Common myeloid progenitor, CD34-positive (primary cell): ENCODE measurements at regions not wholly inside any gene's neighbourhood (a gene's known extent, or its start where the extent isn't known, plus 50 kb on each side); places are given as distances from the start of the nearest gene placed in this dataset.

Experiments
- CTCF ChIA-PET: fragments of 350-600 bp; sonication (Branson Sonifier 250); formaldehyde crosslinking; loops from one replicate; lab custom pipeline; 2021; ENCODE audit warnings: antibody characterized with exemption; lab: Charles Lee
- POLR2A ChIA-PET: fragments of 350-600 bp; sonication (Branson Sonifier 250); formaldehyde crosslinking; loops from one replicate; lab custom pipeline; 2021; ENCODE audit warnings: antibody characterized with exemption; lab: Charles Lee
- DNase-seq, 3 donors: peaks; one replicate each; pipeline versions ENCODE4 v3.0.0 to v3.0.0-alpha.2; 2013
- H3K27ac ChIP-seq, 2 experiments: 1 replicate in 1 of 2; 2 replicates in 1 of 2; pipeline ENCODE4 v1.7.0; 2013; ENCODE audit warnings: inconsistent platforms in 2 of 2, low read length in 2 of 2, mild to moderate bottlenecking in 2 of 2, low read depth in 1 of 2, moderate library complexity in 1 of 2; ENCODE audit not compliant: severe bottlenecking in 2 of 2, insufficient read depth in 1 of 2, poor library complexity in 1 of 2
- H3K27me3 ChIP-seq, 5 experiments: replicated peaks in 2 of 5; 1 replicate in 3 of 5; 2 replicates in 2 of 5; pipeline versions ENCODE4 v1.6.1 to v1.7.0; 2013; ENCODE audit warnings: low read length in 4 of 5, mild to moderate bottlenecking in 2 of 5, moderate library complexity in 2 of 5, inconsistent platforms in 1 of 5; ENCODE audit not compliant: insufficient read depth in 5 of 5, control insufficient read depth in 4 of 5
- H3K36me3 ChIP-seq, 4 experiments: 1 replicate in 2 of 4; 2 replicates in 2 of 4; pipeline versions ENCODE4 v1.6.1 to v1.7.0; 2013; ENCODE audit warnings: low read length in 3 of 4, control low read depth in 1 of 4, mild to moderate bottlenecking in 1 of 4; ENCODE audit not compliant: control insufficient read depth in 4 of 4, insufficient read depth in 4 of 4
- H3K4me1 ChIP-seq, 4 experiments: 1 replicate in 3 of 4; 2 replicates in 1 of 4; pipeline versions ENCODE4 v1.6.1 to v1.7.1; 2013; ENCODE audit warnings: low read length in 3 of 4, mild to moderate bottlenecking in 3 of 4, control low read depth in 1 of 4, inconsistent platforms in 1 of 4, moderate library complexity in 1 of 4; ENCODE audit not compliant: control insufficient read depth in 4 of 4, insufficient read depth in 4 of 4; ENCODE audit errors: control extremely low read depth in 1 of 4
- H3K4me3 ChIP-seq, 7 experiments: 1 replicate in 4 of 7; 2 replicates in 3 of 7; pipeline versions ENCODE4 v1.5.1 to v1.7.0; 2013; ENCODE audit warnings: mild to moderate bottlenecking in 7 of 7, low read length in 6 of 7, moderate library complexity in 6 of 7, inconsistent platforms in 2 of 7, low read depth in 2 of 7, control low read depth in 1 of 7; ENCODE audit not compliant: insufficient read depth in 4 of 7, control insufficient read depth in 1 of 7; ENCODE audit errors: extremely low read depth in 1 of 7
- H3K9me3 ChIP-seq, 5 experiments: 1 replicate in 4 of 5; 2 replicates in 1 of 5; pipeline versions ENCODE4 v1.6.1 to v1.7.1; 2013; ENCODE audit warnings: low read length in 4 of 5, mild to moderate bottlenecking in 2 of 5, inconsistent platforms in 1 of 5, low read depth in 1 of 5, moderate library complexity in 1 of 5; ENCODE audit not compliant: control insufficient read depth in 4 of 5, insufficient read depth in 2 of 5; ENCODE audit errors: control extremely low read depth in 1 of 5
- WGBS: methylation state at CpG from one replicate; pipeline ENCODE4 v1.1.5; 2013; ENCODE audit not compliant: insufficient coverage; 5-methylcytosine and 5-hydroxymethylcytosine counted together

DNA sequence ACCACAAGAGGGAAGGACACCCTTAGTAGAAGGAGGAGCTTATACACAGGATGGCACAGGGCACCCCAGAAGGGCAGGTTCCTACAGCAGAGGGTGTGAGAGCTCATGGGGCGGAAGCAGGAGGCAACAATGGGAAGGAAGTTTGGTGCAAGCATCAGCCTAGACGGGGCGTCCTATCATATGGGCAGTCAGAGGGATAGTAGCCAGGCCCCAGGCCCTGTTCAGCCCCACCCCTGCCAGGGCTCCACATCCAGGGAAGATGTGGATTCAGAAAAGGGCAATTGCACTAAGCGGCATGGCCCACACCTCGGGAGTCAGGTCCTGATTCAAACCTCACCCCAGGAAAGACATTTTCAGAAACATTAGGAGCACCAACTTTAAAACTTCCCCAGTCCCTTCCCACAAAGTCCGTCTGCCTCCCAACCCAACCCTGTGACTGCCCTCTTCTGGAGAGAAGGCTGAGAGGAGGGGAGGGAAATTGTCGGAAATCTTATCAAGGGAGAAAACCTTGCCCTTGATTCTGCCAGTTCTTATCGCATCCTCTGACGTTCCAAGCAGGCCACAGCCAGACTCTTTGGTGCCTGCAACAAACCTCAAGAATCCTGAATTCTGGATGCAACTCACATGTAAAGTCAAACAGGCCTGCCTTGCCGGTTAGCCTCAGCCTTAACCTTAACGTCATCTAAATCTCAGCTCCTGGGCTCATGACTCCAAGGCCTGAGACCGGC is 198.8 kb upstream of the CDH5 start:
- POLR2A ChIA-PET: no interaction called here

GRCh38 chr16:66166490-66166889 is 200.0 kb upstream of the CDH5 start:
- CTCF ChIA-PET: interaction anchor here (0.9 to 1.1 kb wide), 2 partner anchors 20 to 37 kb away, joined by 3 read pairs; no protein-coding TSS in a partner anchor
- 98% methylated on average over 5 of the region's 11 CpGs for WGBS

More for the DNA sequence above, 198.8 kb upstream of the CDH5 start:
- H3K4me1 ChIP-seq: no peaks in the 10 kb centered on the region
- 91% methylated on average over 10 of the region's 12 CpGs for WGBS
- DNase-seq: no peak
- H3K27ac ChIP-seq: no peak overlapping the region
- peaks cover 0 to 5% (median 0%) of the 10 kb centered on the region in 5 experiments for H3K9me3 ChIP-seq
- H3K27me3 ChIP-seq: peaks cover 0 to 5% (median 2%) of the 10 kb centered on the region in 5 experiments
- no peak overlapping the region for H3K4me3 ChIP-seq
- CTCF ChIA-PET: interaction anchor here (0.6 to 0.9 kb wide), 2 partner anchors 19 to 228 kb away, joined by 3 read pairs; no protein-coding TSS in a partner anchor
- H3K36me3 ChIP-seq: no peaks in the 10 kb centered on the region

DNA sequence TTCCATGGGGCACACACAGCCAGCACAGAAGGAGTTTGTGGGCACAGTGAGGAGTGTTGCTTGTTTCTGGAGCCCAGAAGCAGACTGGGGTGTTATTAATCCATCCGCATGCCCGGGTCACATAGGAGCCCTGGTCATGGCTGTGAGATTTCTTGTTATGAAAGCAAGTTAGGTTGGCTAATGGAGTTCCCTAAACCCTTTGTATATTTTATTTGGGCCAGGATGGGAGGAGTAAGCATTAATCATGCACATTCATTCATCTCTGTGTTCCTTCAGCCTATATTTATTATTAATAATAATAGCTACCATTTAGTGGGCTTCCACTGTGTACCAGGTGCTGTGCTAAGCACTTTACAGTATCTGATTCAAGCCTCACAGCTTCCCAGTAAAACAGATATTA is 200.6 kb upstream of the CDH5 start:
- DNase-seq: no peak
- Histone ChIP-seq H3K27ac (no peak overlapping the region), H3K4me3 (no peak overlapping the region), H3K9me3 (peaks cover 0 to 5% (median 0%) of the 10 kb centered on the region in 5 experiments), H3K36me3 (no peaks in the 10 kb centered on the region), H3K4me1 (no peaks in the 10 kb centered on the region), H3K27me3 (peaks cover 0 to 5% (median 2%) of the 10 kb centered on the region in 5 experiments)
- CTCF ChIA-PET: no interaction called here
- POLR2A ChIA-PET: no interaction called here
- WGBS: 59% methylated on average over 2 of the region's 2 CpGs

More at GRCh38 chr16:66166490-66166889, 200.0 kb upstream of the CDH5 start:
- Histone ChIP-seq H3K27ac (no peak overlapping the region), H3K27me3 (peaks cover 0 to 5% (median 2%) of the 10 kb centered on the region in 5 experiments), H3K36me3 (no peaks in the 10 kb centered on the region), H3K4me3 (no peak overlapping the region), H3K4me1 (no peaks in the 10 kb centered on the region), H3K9me3 (peaks cover 0 to 5% (median 0%) of the 10 kb centered on the region in 5 experiments)
- DNase-seq: no peak
- POLR2A ChIA-PET: no interaction called here

DNA sequence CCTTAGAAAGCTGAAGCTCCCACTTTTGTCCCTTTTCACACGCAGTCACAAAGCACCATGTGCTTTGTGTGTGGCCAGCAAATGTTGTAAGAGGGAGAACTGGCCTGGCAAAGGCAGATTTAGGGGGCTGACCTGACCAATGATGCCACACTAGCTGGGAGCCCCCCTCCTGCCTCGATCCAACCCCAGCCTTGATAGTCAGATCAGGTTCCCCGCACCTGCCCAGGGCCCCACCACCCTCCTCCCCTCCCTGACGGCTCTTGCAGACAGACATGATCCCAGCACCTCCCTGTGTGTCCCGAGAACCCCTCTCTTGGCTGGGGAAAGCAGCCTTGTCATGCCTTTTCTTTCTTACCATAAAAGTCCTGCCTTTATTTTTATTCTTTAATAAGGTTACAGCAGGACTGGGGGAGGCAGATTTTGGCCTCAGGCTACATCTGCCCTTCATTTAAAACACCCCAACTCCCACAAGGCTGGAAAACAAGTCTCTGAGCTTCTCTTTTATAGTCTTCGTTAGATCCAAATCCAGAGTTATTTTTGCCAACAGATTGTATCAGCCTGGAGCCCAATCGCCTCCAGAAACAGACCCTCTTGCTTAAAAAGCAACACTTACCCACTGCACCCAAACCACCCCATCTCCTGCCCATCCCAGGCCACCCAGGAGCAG is 201.8 kb upstream of the CDH5 start:
- Histone ChIP-seq H3K36me3 (no peaks in the 10 kb centered on the region), H3K4me1 (no peaks in the 10 kb centered on the region), H3K9me3 (peaks cover 0 to 5% (median 0%) of the 10 kb centered on the region in 5 experiments), H3K27ac (no peak overlapping the region), H3K27me3 (peaks cover 0 to 5% (median 2%) of the 10 kb centered on the region in 5 experiments), H3K4me3 (no peak overlapping the region)
- POLR2A ChIA-PET: no interaction called here
- WGBS: 98% methylated on average over 6 of the region's 7 CpGs
- CTCF ChIA-PET: no interaction called here
- no peak for DNase-seq

- Histone ChIP-seq H3K4me3 (no peak overlapping the region), H3K27ac (no peak overlapping the region), H3K9me3 (peaks cover 0 to 5% (median 0%) of the 10 kb centered on the region in 5 experiments), H3K36me3 (no peaks in the 10 kb centered on the region), H3K27me3 (peaks cover 0 to 5% (median 2%) of the 10 kb centered on the region in 5 experiments), H3K4me1 (no peaks in the 10 kb centered on the region)
- 94% methylated on average over 4 of the region's 5 CpGs for WGBS
- ChIA-PET CTCF (no interaction called here), POLR2A (no interaction called here)
- DNase-seq: no peak
Observed at GRCh38 chr16:66162821-66163220, 203.7 kb upstream of the CDH5 start.

- ChIA-PET POLR2A (no interaction called here), CTCF (no interaction called here)
- Histone ChIP-seq H3K36me3 (no peaks in the 10 kb centered on the region), H3K27ac (no peak overlapping the region), H3K4me1 (no peaks in the 10 kb centered on the region), H3K27me3 (peaks cover 0 to 3% (median 0%) of the 10 kb centered on the region in 5 experiments), H3K9me3 (peaks cover 0 to 3% (median 0%) of the 10 kb centered on the region in 5 experiments), H3K4me3 (no peak overlapping the region)
- DNase-seq: no peak
- WGBS: 99% methylated on average over 8 of the region's 8 CpGs
Observed at GRCh38 chr16:66161942-66162341, 204.5 kb upstream of the CDH5 start.

- H3K36me3 ChIP-seq: no peaks in the 10 kb centered on the region
- 95% methylated on average over 3 of the region's 3 CpGs for WGBS
- H3K4me1 ChIP-seq: no peaks in the 10 kb centered on the region
- H3K4me3 ChIP-seq: no peak overlapping the region
- ChIA-PET POLR2A (no interaction called here), CTCF (no interaction called here)
- no peak for DNase-seq
- H3K9me3 ChIP-seq: peaks cover 0 to 2% (median 0%) of the 10 kb centered on the region in 5 experiments
- no peak overlapping the region for H3K27ac ChIP-seq
- peaks cover 0 to 3% (median 0%) of the 10 kb centered on the region in 5 experiments for H3K27me3 ChIP-seq
Observed at GRCh38 chr16:66161269-66161668, 205.2 kb upstream of the CDH5 start.
